H1 (cell line): ENCODE measurements at regions not wholly inside any gene's neighbourhood (a gene's known extent, or its start where the extent isn't known, plus 50 kb on each side); places are given as distances from the start of the nearest gene placed in this dataset.

Experiments
- CTCF ChIA-PET: fragments of 300-600 bp; sonication (Branson Sonifier 250); formaldehyde crosslinking; loops from one replicate; lab custom pipeline; 2021; ENCODE audit not compliant: partially characterized antibody; lab: Charles Lee
- POLR2A ChIA-PET: fragments of 300-600 bp; sonication (Branson Sonifier 250); formaldehyde crosslinking; loops from one replicate; lab custom pipeline; 2021; ENCODE audit warnings: inconsistent platforms; ENCODE audit not compliant: partially characterized antibody; lab: Charles Lee
- DNase-seq, 2 experiments: peaks; one replicate each; pipeline versions ENCODE4 v3.0.0 to v3.0.0-alpha.2; 2010 to 2022; ENCODE audit warnings: low spot score in 2 of 2, low read depth in 1 of 2, mixed read lengths in 1 of 2
- FAIRE-seq: peaks from 2 replicates; lab custom pipeline; 2011; peaks lifted over from hg19 to GRCh38; lab: Jason Lieb, UNC
- H2AFZ ChIP-seq: 2 replicates; pipeline ENCODE4 v1.8.1; 2012; ENCODE audit warnings: low read length, inconsistent platforms
- H2AK5ac ChIP-seq: 2 replicates; pipeline ENCODE4 v1.6.1; 2013; ENCODE audit warnings: low read depth, low read length
- H2BK120ac ChIP-seq: replicated peaks from 2 replicates; pipeline ENCODE3; 2013; ENCODE audit warnings: low read depth, low read length, inconsistent platforms
- H2BK12ac ChIP-seq: 2 replicates; pipeline ENCODE4 v1.6.1; 2013; ENCODE audit warnings: low read depth, low read length
- H2BK15ac ChIP-seq: 2 replicates; pipeline ENCODE4 v1.6.1; 2013; ENCODE audit warnings: low read length
- H2BK20ac ChIP-seq: 2 replicates; pipeline ENCODE4 v1.6.1; 2013; ENCODE audit warnings: low read length
- H2BK5ac ChIP-seq: 2 replicates; pipeline ENCODE4 v1.6.1; 2013; ENCODE audit warnings: low read depth, low read length
- H3K14ac ChIP-seq: 2 replicates; pipeline ENCODE4 v1.6.1; 2013; ENCODE audit warnings: inconsistent platforms; ENCODE audit not compliant: insufficient read length
- H3K18ac ChIP-seq: 2 replicates; pipeline ENCODE4 v1.6.1; 2013; ENCODE audit warnings: low read length; ENCODE audit errors: extremely low read depth
- H3K23ac ChIP-seq: 2 replicates; pipeline ENCODE4 v1.6.1; 2013; ENCODE audit warnings: inconsistent platforms; ENCODE audit not compliant: insufficient read length
- H3K23me2 ChIP-seq: 2 replicates; pipeline ENCODE4 v1.6.1; 2013; ENCODE audit warnings: low read depth, low read length
- H3K27ac ChIP-seq: 2 replicates; pipeline ENCODE4 v1.6.1; 2011; ENCODE audit warnings: low read depth, low read length, inconsistent platforms
- H3K27me3 ChIP-seq, 4 experiments: replicated peaks in 1 of 4; 1 replicate in 1 of 4; 2 replicates in 3 of 4; pipeline versions ENCODE4 v1.6.1 to v1.8.1; 2011 to 2013; ENCODE audit warnings: low read length in 3 of 4, mild to moderate bottlenecking in 3 of 4, inconsistent platforms in 2 of 4, mixed read lengths in 2 of 4, moderate library complexity in 1 of 4; ENCODE audit not compliant: control insufficient read depth in 3 of 4, insufficient read depth in 3 of 4; ENCODE audit errors: extremely low read depth in 1 of 4
- H3K36me3 ChIP-seq, 4 experiments: 2 replicates each; pipeline versions ENCODE4 v1.6.1 to v1.8.1; 2011 to 2013; ENCODE audit warnings: mild to moderate bottlenecking in 4 of 4, low read length in 3 of 4, moderate library complexity in 2 of 4, control low read depth in 1 of 4, inconsistent platforms in 1 of 4; ENCODE audit not compliant: insufficient read depth in 4 of 4, control insufficient read depth in 2 of 4
- H3K4ac ChIP-seq: replicated peaks from 2 replicates; pipeline ENCODE3; 2013; ENCODE audit warnings: low read length, low read depth, mixed read lengths, inconsistent platforms; ENCODE audit not compliant: insufficient read length
- H3K4me1 ChIP-seq, 4 experiments: replicated peaks in 1 of 4; 1 replicate in 1 of 4; 2 replicates in 3 of 4; pipeline versions ENCODE4 v1.6.1 to v1.8.1; 2011 to 2013; ENCODE audit warnings: low read length in 3 of 4, inconsistent platforms in 2 of 4, mixed read lengths in 1 of 4; ENCODE audit not compliant: insufficient read depth in 4 of 4, control insufficient read depth in 3 of 4
- H3K4me2 ChIP-seq, 2 experiments: 2 replicates each; pipeline versions ENCODE4 v1.6.1 to v1.8.1; 2011 to 2013; ENCODE audit warnings: low read depth in 2 of 2, low read length in 2 of 2, control low read depth in 1 of 2, inconsistent platforms in 1 of 2, mild to moderate bottlenecking in 1 of 2; ENCODE audit not compliant: insufficient read depth in 1 of 2
- H3K4me3 ChIP-seq, 4 experiments: fragments of 200-600, 300-600 bp in 1 of 4; sonication (generic), shearing (Covaris generic), sonication (Bioruptor Twin) in 1 of 4; 2 replicates each; pipeline versions ENCODE4 v1.5.1 to v1.8.1; 2011 to 2016; ENCODE audit warnings: low read length in 4 of 4, low read depth in 3 of 4, control low read depth in 2 of 4, inconsistent platforms in 2 of 4, mild to moderate bottlenecking in 2 of 4, mixed read lengths in 1 of 4, moderate library complexity in 1 of 4; ENCODE audit not compliant: insufficient read depth in 2 of 4; ENCODE audit errors: extremely low read depth in 1 of 4
- H3K56ac ChIP-seq: replicated peaks from 2 replicates; pipeline ENCODE3; 2013; ENCODE audit warnings: low read depth, mild to moderate bottlenecking, mixed read lengths, low read length, inconsistent platforms; ENCODE audit not compliant: insufficient read length
- H3K79me1 ChIP-seq: 2 replicates; pipeline ENCODE4 v1.6.1; 2013; ENCODE audit warnings: low read depth, low read length, control low read depth
- H3K79me2 ChIP-seq, 2 experiments: 2 replicates each; pipeline versions ENCODE4 v1.6.1 to v1.8.1; 2012 to 2013; ENCODE audit warnings: low read length in 2 of 2, mild to moderate bottlenecking in 2 of 2, inconsistent platforms in 1 of 2; ENCODE audit not compliant: insufficient read depth in 2 of 2, control insufficient read depth in 1 of 2
- H3K9ac ChIP-seq, 4 experiments: replicated peaks in 1 of 4; 1 replicate in 1 of 4; 2 replicates in 3 of 4; pipeline versions ENCODE4 v1.6.1 to v1.8.1; 2011 to 2013; ENCODE audit warnings: low read depth in 3 of 4, low read length in 3 of 4, control low read depth in 2 of 4, mild to moderate bottlenecking in 2 of 4, moderate library complexity in 2 of 4, inconsistent platforms in 1 of 4; ENCODE audit errors: extremely low read depth in 1 of 4
- H3K9me3 ChIP-seq, 2 experiments: 2 replicates each; pipeline versions ENCODE4 v1.6.1 to v1.8.1; 2012 to 2013; ENCODE audit warnings: mild to moderate bottlenecking in 2 of 2, moderate library complexity in 2 of 2, control low read depth in 1 of 2, inconsistent platforms in 1 of 2, low read depth in 1 of 2, low read length in 1 of 2, mixed read lengths in 1 of 2; ENCODE audit not compliant: insufficient read depth in 2 of 2
- H4K20me1 ChIP-seq, 2 experiments: replicated peaks in 1 of 2; 2 replicates each; pipeline versions ENCODE3 to v1.8.1; 2011 to 2013; ENCODE audit warnings: inconsistent platforms in 2 of 2, low read length in 2 of 2, mild to moderate bottlenecking in 1 of 2; ENCODE audit not compliant: insufficient read depth in 2 of 2, control insufficient read depth in 1 of 2
- H4K5ac ChIP-seq: 2 replicates; pipeline ENCODE4 v1.6.1; 2013; ENCODE audit warnings: low read length, low read depth, mixed read lengths, inconsistent platforms; ENCODE audit not compliant: insufficient read length
- H4K8ac ChIP-seq: 2 replicates; pipeline ENCODE4 v1.8.0; 2013; ENCODE audit warnings: mild to moderate bottlenecking, moderate library complexity, low read length, inconsistent platforms; ENCODE audit not compliant: insufficient read depth; ENCODE audit errors: extremely low read depth
- H4K91ac ChIP-seq: replicated peaks from 2 replicates; pipeline ENCODE3; 2013; ENCODE audit warnings: low read length, mixed read lengths, inconsistent platforms; ENCODE audit not compliant: insufficient read length
- KDM5A ChIP-seq: fragments of 200-600 bp; IDR thresholded peaks from 2 replicates; pipeline ENCODE4 v1.7.1; 2012; ENCODE audit warnings: mild to moderate bottlenecking, low read length, inconsistent platforms, mixed read lengths
- PHF8 ChIP-seq: fragments of 200-600 bp; sonication (generic); conservative IDR thresholded peaks from 2 replicates; pipeline ENCODE4 v1.7.1; 2012; ENCODE audit warnings: low read depth, mild to moderate bottlenecking, inconsistent platforms, low read length, moderate library complexity
- WGBS, 2 experiments: shearing (Covaris generic) in 1 of 2; methylation state at CpG; one replicate each; pipeline versions ENCODE4 v1.1.6 to v1.1.7; 2013 to 2015; ENCODE audit warnings: low lambda C conversion rate in 2 of 2, mixed read lengths in 2 of 2, inconsistent platforms in 1 of 2, low coverage in 1 of 2, missing lambda C conversion rate in 1 of 2; ENCODE audit not compliant: insufficient replicate concordance in 2 of 2, insufficient coverage in 1 of 2, insufficient read length in 1 of 2; ENCODE audit errors: extremely low coverage in 1 of 2, missing lambda C conversion rate in 1 of 2; 5-methylcytosine and 5-hydroxymethylcytosine counted together

DNA sequence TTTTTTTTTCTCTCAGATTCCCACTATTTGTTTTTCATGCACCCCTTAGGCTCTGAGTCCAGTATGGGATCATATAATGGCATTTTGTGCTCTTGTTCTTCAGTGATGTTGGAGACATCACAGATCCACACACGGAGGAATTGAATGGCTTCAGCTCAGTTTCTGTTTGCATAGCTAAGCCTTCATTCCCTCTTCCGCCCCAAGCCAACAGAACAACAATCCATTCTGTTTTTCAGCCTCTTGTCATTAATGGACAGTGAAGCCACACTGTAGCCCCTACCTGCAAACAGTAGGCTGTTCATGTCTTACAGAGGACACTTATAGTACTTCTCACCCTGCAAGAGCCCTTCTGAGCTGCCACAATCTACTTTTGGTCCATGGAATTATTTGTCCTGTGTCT, 64.0 kb upstream of the ZSWIM2 start:
- Histone ChIP-seq H2BK120ac (no peak overlapping the region), H3K4me1 (no peaks in the 10 kb centered on the region), H3K9ac (no peak overlapping the region), H3K4ac (no peak overlapping the region), H3K14ac (no peak overlapping the region), H4K8ac (no peak overlapping the region), H2AK5ac (no peak overlapping the region), H2BK15ac (no peak overlapping the region), H3K4me2 (no peak overlapping the region), H4K91ac (no peak overlapping the region), H3K18ac (no peak overlapping the region), H4K20me1 (no peaks in the 10 kb centered on the region), H3K79me1 (no peaks in the 10 kb centered on the region), H3K27me3 (no peaks in the 10 kb centered on the region; a peak in 1 of 7 replicates), H3K56ac (no peak overlapping the region), H3K9me3 (no peaks in the 10 kb centered on the region), H2AFZ (peak overlapping the region; percentile 97), H4K5ac (no peak overlapping the region), H2BK5ac (no peak overlapping the region), H3K23me2 (no peaks in the 10 kb centered on the region), H2BK20ac (no peak overlapping the region), H3K36me3 (no peaks in the 10 kb centered on the region), H3K23ac (no peak overlapping the region), H3K4me3 (no peak overlapping the region), H2BK12ac (no peak overlapping the region), H3K79me2 (no peaks in the 10 kb centered on the region), H3K27ac (no peak overlapping the region)
- 84% methylated on average over 2 of the region's 2 CpGs; no CpG with 5 or more reads in 1 of the 2 experiments for WGBS, 2 experiments
- TF ChIP-seq KDM5A (no peak), PHF8 (no peak)
- FAIRE-seq (no peak), DNase-seq (no peak)
- ChIA-PET POLR2A (no interaction called here), CTCF (interaction anchor here (1.0 kb wide), 1 partner anchor 10 kb away, joined by 4 read pairs; no protein-coding TSS in a partner anchor)
